H1 (cell line): ENCODE measurements at regions not wholly inside any gene's neighbourhood (a gene's known extent, or its start where the extent isn't known, plus 50 kb on each side); places are given as distances from the start of the nearest gene placed in this dataset.

Source experiments
- ATF2 ChIP-seq: IDR thresholded peaks from 2 replicates; pipeline ENCODE4 v1.6.1; 2012; ENCODE audit warnings: low read length, inconsistent platforms
- ATF3 ChIP-seq: IDR thresholded peaks from 2 replicates; pipeline ENCODE4 v1.6.1; 2011; ENCODE audit warnings: low read depth, mild to moderate bottlenecking, low read length; ENCODE audit not compliant: insufficient read depth
- CEBPB ChIP-seq: IDR thresholded peaks from 2 replicates; pipeline ENCODE4 v1.6.1; 2012; ENCODE audit warnings: low read depth, low read length
- CTCF ChIP-seq, 3 experiments: IDR thresholded peaks; 1 replicate in 2 of 3; 2 replicates in 1 of 3; pipeline versions ENCODE4 v1.5.1 to v1.6.1; 2011; ENCODE audit warnings: low read length in 3 of 3, mild to moderate bottlenecking in 3 of 3, inconsistent platforms in 2 of 3, low read depth in 1 of 3, moderate library complexity in 1 of 3; ENCODE audit not compliant: insufficient read depth in 1 of 3; ENCODE audit errors: control extremely low read depth in 1 of 3
- GABPA ChIP-seq: IDR thresholded peaks from 2 replicates; pipeline ENCODE4 v1.6.1; 2011; ENCODE audit warnings: mild to moderate bottlenecking, low read length, moderate library complexity, borderline replicate concordance; ENCODE audit not compliant: insufficient read depth
- KDM1A ChIP-seq: fragments of 200-600, 300-600 bp; sonication (generic); IDR thresholded peaks from 2 replicates; pipeline ENCODE4 v1.7.1; 2016; ENCODE audit warnings: mild to moderate bottlenecking, low read length, borderline replicate concordance
- KDM5A ChIP-seq: fragments of 200-600 bp; IDR thresholded peaks from 2 replicates; pipeline ENCODE4 v1.7.1; 2012; ENCODE audit warnings: mild to moderate bottlenecking, low read length, inconsistent platforms, mixed read lengths
- PHF8 ChIP-seq: fragments of 200-600 bp; sonication (generic); conservative IDR thresholded peaks from 2 replicates; pipeline ENCODE4 v1.7.1; 2012; ENCODE audit warnings: low read depth, mild to moderate bottlenecking, inconsistent platforms, low read length, moderate library complexity
- RAD21 ChIP-seq, 2 experiments: IDR thresholded peaks in 1 of 2; conservative IDR thresholded peaks in 1 of 2; 2 replicates each; pipeline ENCODE4 v1.6.1; 2011; ENCODE audit warnings: low read depth in 2 of 2, low read length in 2 of 2, improper control_type of control experiment in 1 of 2, inconsistent platforms in 1 of 2, mild to moderate bottlenecking in 1 of 2, moderate library complexity in 1 of 2
- SP1 ChIP-seq: IDR thresholded peaks from 2 replicates; pipeline ENCODE4 v1.6.1; 2011; ENCODE audit warnings: low read depth, low read length
- TAF7 ChIP-seq: optimal IDR thresholded peaks from 2 replicates; pipeline ENCODE3; 2011; ENCODE audit warnings: low read depth, mild to moderate bottlenecking, inconsistent platforms, low read length, moderate library complexity, borderline replicate concordance
- YY1 ChIP-seq: IDR thresholded peaks from 2 replicates; pipeline ENCODE4 v1.6.1; 2011; ENCODE audit warnings: low read depth, mild to moderate bottlenecking, low read length

- TF ChIP-seq KDM1A (no peak), RAD21 (IDR thresholded peaks at IDR 0.05 in 1 of 2, conservative IDR thresholded peaks at IDR 0.05 in 1 of 2; ENCODE audit: low read depth in 2 of 2, low read length in 2 of 2) (no peak), CTCF (IDR thresholded peaks at IDR 0.05; ENCODE audit: control extremely low read depth in 1 of 3, insufficient read depth in 1 of 3, low read depth in 1 of 3, low read length in 3 of 3) (no peak), TAF7 (no peak), GABPA (no peak), YY1 (no peak), PHF8 (no peak), ATF2 (no peak), CEBPB (no peak), ATF3 (no peak), SP1 (no peak), KDM5A (no peak)
Measured at GRCh38 chr2:187155476-187155875, 292.6 kb downstream of the CALCRL start.
